H9 (cell line): ENCODE measurements at regions not wholly inside any gene's neighbourhood (a gene's known extent, or its start where the extent isn't known, plus 50 kb on each side); places are given as distances from the start of the nearest gene placed in this dataset.

Experiments
- DNase-seq: peaks from one replicate; pipeline ENCODE4 v3.0.0-alpha.2; 2017
- H2AFZ ChIP-seq: one replicate; pipeline ENCODE4 v1.6.1; 2013; ENCODE audit warnings: mild to moderate bottlenecking, low read length, control low read depth, moderate library complexity
- H2AK5ac ChIP-seq: 2 replicates; pipeline ENCODE4 v1.6.1; 2013; ENCODE audit warnings: low read length, control low read depth, mixed read lengths; ENCODE audit not compliant: insufficient read length
- H2BK120ac ChIP-seq: one replicate; pipeline ENCODE4 v1.6.1; 2013; ENCODE audit warnings: low read depth, mild to moderate bottlenecking, low read length, control low read depth, inconsistent platforms; ENCODE audit not compliant: poor library complexity, severe bottlenecking
- H2BK12ac ChIP-seq: 2 replicates; pipeline ENCODE4 v1.6.1; 2013; ENCODE audit warnings: low read length, control low read depth, mixed read lengths, low read depth; ENCODE audit not compliant: insufficient read length
- H2BK15ac ChIP-seq: 2 replicates; pipeline ENCODE4 v1.6.1; 2013; ENCODE audit warnings: low read depth, low read length, control low read depth
- H2BK20ac ChIP-seq: one replicate; pipeline ENCODE4 v1.6.1; 2013; ENCODE audit warnings: low read depth, mild to moderate bottlenecking, low read length, control low read depth, inconsistent platforms; ENCODE audit not compliant: poor library complexity, severe bottlenecking
- H2BK5ac ChIP-seq: 2 replicates; pipeline ENCODE4 v1.6.1; 2013; ENCODE audit warnings: low read length, control low read depth, mixed read lengths; ENCODE audit not compliant: insufficient read length
- H3K14ac ChIP-seq: 2 replicates; pipeline ENCODE4 v1.6.1; 2013; ENCODE audit warnings: low read length, control low read depth; ENCODE audit not compliant: insufficient read depth
- H3K18ac ChIP-seq: 2 replicates; pipeline ENCODE4 v1.6.1; 2013; ENCODE audit warnings: low read depth, mild to moderate bottlenecking, mixed read lengths, low read length, control low read depth; ENCODE audit not compliant: insufficient read length
- H3K23ac ChIP-seq: 2 replicates; pipeline ENCODE4 v1.6.1; 2013; ENCODE audit warnings: low read length, control low read depth, mixed read lengths, low read depth; ENCODE audit not compliant: insufficient read length
- H3K23me2 ChIP-seq: 2 replicates; pipeline ENCODE4 v1.6.1; 2013; ENCODE audit warnings: low read depth, mild to moderate bottlenecking, mixed read lengths, low read length, control low read depth; ENCODE audit not compliant: insufficient read length, poor library complexity, severe bottlenecking
- H3K27ac ChIP-seq: 2 replicates; pipeline ENCODE4 v1.5.1; 2013; ENCODE audit warnings: low read length, control low read depth, mixed read lengths, low read depth; ENCODE audit not compliant: insufficient read length
- H3K27me3 ChIP-seq: 2 replicates; pipeline ENCODE4 v1.6.1; 2013; ENCODE audit warnings: low read length, control low read depth, inconsistent platforms; ENCODE audit not compliant: insufficient read depth
- H3K4ac ChIP-seq: 2 replicates; pipeline ENCODE4 v1.6.1; 2013; ENCODE audit warnings: low read depth, mild to moderate bottlenecking, control low read depth, inconsistent platforms, low read length, moderate library complexity
- H3K4me1 ChIP-seq: 2 replicates; pipeline ENCODE4 v1.6.1; 2013; ENCODE audit warnings: low read length, control low read depth, inconsistent platforms; ENCODE audit not compliant: insufficient read depth
- H3K4me2 ChIP-seq: 2 replicates; pipeline ENCODE4 v1.6.1; 2013; ENCODE audit warnings: low read length, control low read depth, mixed read lengths; ENCODE audit not compliant: insufficient read length, insufficient read depth
- H3K56ac ChIP-seq: 2 replicates; pipeline ENCODE4 v1.6.1; 2013; ENCODE audit warnings: low read depth, mild to moderate bottlenecking, mixed read lengths, low read length, control low read depth; ENCODE audit not compliant: insufficient read length
- H3K79me1 ChIP-seq: 2 replicates; pipeline ENCODE4 v1.6.1; 2013; ENCODE audit warnings: low read depth, mild to moderate bottlenecking, moderate library complexity, low read length, control low read depth, inconsistent platforms; ENCODE audit not compliant: insufficient read depth, poor library complexity, severe bottlenecking
- H3K79me2 ChIP-seq: 2 replicates; pipeline ENCODE4 v1.6.1; 2013; ENCODE audit warnings: low read length, control low read depth, inconsistent platforms; ENCODE audit not compliant: insufficient read depth
- H3K9ac ChIP-seq: 2 replicates; pipeline ENCODE4 v1.6.1; 2013; ENCODE audit warnings: low read length, control low read depth, mixed read lengths; ENCODE audit not compliant: insufficient read length; ENCODE audit errors: extremely low read depth
- H3K9me3 ChIP-seq: one replicate; pipeline ENCODE4 v1.6.1; 2013; ENCODE audit warnings: low read depth, low read length, inconsistent platforms; ENCODE audit not compliant: control insufficient read depth
- H3T11ph ChIP-seq: one replicate; pipeline ENCODE4 v1.6.1; 2013; ENCODE audit warnings: mild to moderate bottlenecking, low read length, control low read depth, inconsistent platforms
- H4K20me1 ChIP-seq: one replicate; pipeline ENCODE4 v1.6.1; 2013; ENCODE audit not compliant: control insufficient read depth, insufficient read length, insufficient read depth
- H4K5ac ChIP-seq: 2 replicates; pipeline ENCODE4 v1.6.1; 2013; ENCODE audit warnings: low read depth, mild to moderate bottlenecking, mixed read lengths, low read length, control low read depth; ENCODE audit not compliant: insufficient read length
- H4K8ac ChIP-seq: replicated peaks from 2 replicates; pipeline ENCODE4 v1.6.1; 2013; ENCODE audit warnings: low read length, control low read depth, mixed read lengths, low read depth; ENCODE audit not compliant: insufficient read length
- H4K91ac ChIP-seq: 2 replicates; pipeline ENCODE4 v1.6.1; 2013; ENCODE audit warnings: low read depth, mild to moderate bottlenecking, moderate library complexity, mixed read lengths, low read length, control low read depth; ENCODE audit not compliant: insufficient read length
- H3K27ac Mint-ChIP-seq, 3 experiments: 2 replicates in 2 of 3; 3 replicates in 1 of 3; pipeline ENCODE4 v1.8.0; 2020 to 2021; ENCODE audit warnings: mixed read lengths in 3 of 3, mild to moderate bottlenecking in 1 of 3, moderate library complexity in 1 of 3
- H3K27me3 Mint-ChIP-seq: 2 replicates; pipeline ENCODE4 v1.8.0; 2021; ENCODE audit warnings: low read depth, mild to moderate bottlenecking, moderate library complexity, mixed read lengths
- H3K36me3 Mint-ChIP-seq, 3 experiments: 2 replicates in 2 of 3; 3 replicates in 1 of 3; pipeline ENCODE4 v1.8.0; 2020 to 2021; ENCODE audit warnings: low read depth in 3 of 3, mixed read lengths in 3 of 3; ENCODE audit not compliant: insufficient read depth in 1 of 3
- H3K4me1 Mint-ChIP-seq, 2 experiments: 2 replicates each; pipeline ENCODE4 v1.8.0; 2020; ENCODE audit warnings: mixed read lengths in 2 of 2
- H3K4me3 Mint-ChIP-seq, 2 experiments: 2 replicates in 1 of 2; 3 replicates in 1 of 2; pipeline ENCODE4 v1.8.0; 2020 to 2021; ENCODE audit warnings: mild to moderate bottlenecking in 2 of 2, mixed read lengths in 2 of 2, moderate library complexity in 1 of 2
- H3K9me3 Mint-ChIP-seq, 2 experiments: 2 replicates in 1 of 2; 3 replicates in 1 of 2; pipeline ENCODE4 v1.8.0; 2020; ENCODE audit warnings: mild to moderate bottlenecking in 2 of 2, mixed read lengths in 2 of 2, moderate library complexity in 1 of 2
- CTCF ChIP-seq: fragments of 200-600 bp; sonication (generic); conservative IDR thresholded peaks from 3 replicates; pipeline ENCODE4 v1.8.0; 2021; ENCODE audit warnings: antibody characterized with exemption, mild to moderate bottlenecking
- WGBS: extraction: QIAGEN DNeasy Blood & Tissue Kit; methylation state at CpG from one replicate; pipeline ENCODE4 v1.1.7; 2013; ENCODE audit warnings: missing lambda C conversion rate, low lambda C conversion rate, mixed read lengths; ENCODE audit not compliant: insufficient read length; ENCODE audit errors: extremely low coverage; 5-methylcytosine and 5-hydroxymethylcytosine counted together

GRCh38 chr20:52365688-52366087 lies 174.1 kb upstream of the ZFP64 start:
- Histone ChIP-seq H2BK20ac (no peak overlapping the region), H3K18ac (no peak overlapping the region), H2BK15ac (no peak overlapping the region), H2BK5ac (no peak overlapping the region), H3K56ac (no peak overlapping the region), H3K23me2 (no peaks in the 10 kb centered on the region), H2BK12ac (no peak overlapping the region), H4K8ac (no peak overlapping the region), H3K9ac (no peak overlapping the region), H4K20me1 (no peaks in the 10 kb centered on the region), H3K79me1 (no peaks in the 10 kb centered on the region), H3K14ac (no peak overlapping the region), H2BK120ac (no peak overlapping the region), H4K5ac (no peak overlapping the region), H4K91ac (no peak overlapping the region), H3K79me2 (no peaks in the 10 kb centered on the region), H3T11ph (no peak overlapping the region), H3K9me3 (no peaks in the 10 kb centered on the region), H2AK5ac (no peak overlapping the region), H2AFZ (no peak overlapping the region), H3K27ac (no peak overlapping the region), H3K23ac (no peak overlapping the region), H3K4ac (no peak overlapping the region), H3K27me3 (no peaks in the 10 kb centered on the region; the same call in 1 of the 2 replicates), H3K4me2 (no peak overlapping the region), H3K4me1 (no peaks in the 10 kb centered on the region)
- no peak for DNase-seq
- no peak for TF ChIP-seq CTCF
- no CpG with 5 or more reads among the region's 7 CpGs for WGBS
- no peak overlapping the region for H3K4me3 Mint-ChIP-seq
- peaks cover 1% of the 10 kb centered on the region; the same call in 1 of the 2 replicates for H3K27me3 Mint-ChIP-seq
- no peaks in the 10 kb centered on the region for H3K36me3 Mint-ChIP-seq
- no peak overlapping the region for H3K27ac Mint-ChIP-seq
- no peaks in the 10 kb centered on the region; a peak in 1 of 5 replicates for H3K9me3 Mint-ChIP-seq
- H3K4me1 Mint-ChIP-seq = no peaks in the 10 kb centered on the region
